ENCODE measurements at regions not wholly inside any gene's neighbourhood (a gene's known extent, or its start where the extent isn't known, plus 50 kb on each side); places are given as distances from the start of the nearest gene placed in this dataset.

GRCh38 chr4:33340168-33340567 lies 2620.0 kb downstream of the PCDH7 start:
- TF ChIP-seq, protein P1, sequence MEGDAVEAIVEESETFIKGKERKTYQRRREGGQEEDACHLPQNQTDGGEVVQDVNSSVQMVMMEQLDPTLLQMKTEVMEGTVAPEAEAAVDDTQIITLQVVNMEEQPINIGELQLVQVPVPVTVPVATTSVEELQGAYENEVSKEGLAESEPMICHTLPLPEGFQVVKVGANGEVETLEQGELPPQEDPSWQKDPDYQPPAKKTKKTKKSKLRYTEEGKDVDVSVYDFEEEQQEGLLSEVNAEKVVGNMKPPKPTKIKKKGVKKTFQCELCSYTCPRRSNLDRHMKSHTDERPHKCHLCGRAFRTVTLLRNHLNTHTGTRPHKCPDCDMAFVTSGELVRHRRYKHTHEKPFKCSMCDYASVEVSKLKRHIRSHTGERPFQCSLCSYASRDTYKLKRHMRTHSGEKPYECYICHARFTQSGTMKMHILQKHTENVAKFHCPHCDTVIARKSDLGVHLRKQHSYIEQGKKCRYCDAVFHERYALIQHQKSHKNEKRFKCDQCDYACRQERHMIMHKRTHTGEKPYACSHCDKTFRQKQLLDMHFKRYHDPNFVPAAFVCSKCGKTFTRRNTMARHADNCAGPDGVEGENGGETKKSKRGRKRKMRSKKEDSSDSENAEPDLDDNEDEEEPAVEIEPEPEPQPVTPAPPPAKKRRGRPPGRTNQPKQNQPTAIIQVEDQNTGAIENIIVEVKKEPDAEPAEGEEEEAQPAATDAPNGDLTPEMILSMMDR (IDR thresholded peaks at IDR 0.05), result no peak
- TF ChIP-seq POLR2A (IDR thresholded peaks at IDR 0.05), result no peak
- TF ChIP-seq EP300 (IDR thresholded peaks at IDR 0.05), result no peak
- no peak for TF ChIP-seq POLR2AphosphoS5 (IDR thresholded peaks at IDR 0.05)

Measured in stomach (tissue), 4 donors.